DND-41 (cell line): ENCODE measurements at regions not wholly inside any gene's neighbourhood (a gene's known extent, or its start where the extent isn't known, plus 50 kb on each side); places are given as distances from the start of the nearest gene placed in this dataset.

ENCODE experiments used
- ATAC-seq: fragments of 200-7000 bp; cut with Tn5 transposase; 3 replicates; pipeline ENCODE4 v1.9.1; 2021; ENCODE audit warnings: low read depth; ENCODE audit not compliant: insufficient read depth
- DNase-seq: peaks from one replicate; pipeline ENCODE4 v3.0.0-alpha.2; 2020
- H2AFZ ChIP-seq: 2 replicates; pipeline ENCODE4 v1.6.0; 2012; ENCODE audit warnings: low read depth, low read length
- H3K27ac ChIP-seq: 2 replicates; pipeline ENCODE4 v1.5.1; 2012; ENCODE audit warnings: low read length, inconsistent platforms
- H3K27me3 ChIP-seq: fragments of 200-600 bp; sonication (generic); 2 replicates; pipeline ENCODE4 v1.6.0; 2012; ENCODE audit warnings: low read length, mild to moderate bottlenecking, inconsistent platforms; ENCODE audit not compliant: insufficient read depth, poor library complexity
- H3K36me3 ChIP-seq: 2 replicates; pipeline ENCODE4 v1.5.1; 2012; ENCODE audit warnings: low read length, inconsistent platforms; ENCODE audit not compliant: insufficient read depth
- H3K4me1 ChIP-seq: 2 replicates; pipeline ENCODE4 v1.5.1; 2012; ENCODE audit warnings: mild to moderate bottlenecking, low read length; ENCODE audit not compliant: insufficient read depth
- H3K4me2 ChIP-seq: 2 replicates; pipeline ENCODE4 v1.6.0; 2012; ENCODE audit warnings: mild to moderate bottlenecking, moderate library complexity, low read length, inconsistent platforms; ENCODE audit not compliant: insufficient read depth
- H3K4me3 ChIP-seq, 2 experiments: fragments of 200-600 bp in 1 of 2; shearing (Covaris generic) in 1 of 2; 2 replicates each; pipeline ENCODE4 v1.5.1; 2012 to 2016; ENCODE audit warnings: inconsistent platforms in 2 of 2, low read length in 2 of 2, mild to moderate bottlenecking in 2 of 2, low read depth in 1 of 2, moderate library complexity in 1 of 2
- H3K79me2 ChIP-seq: 2 replicates; pipeline ENCODE4 v1.6.0; 2012; ENCODE audit warnings: low read length, inconsistent platforms; ENCODE audit not compliant: insufficient read depth
- H3K9ac ChIP-seq: 2 replicates; pipeline ENCODE4 v1.6.0; 2012; ENCODE audit warnings: low read depth, mild to moderate bottlenecking, inconsistent platforms, low read length, moderate library complexity
- H3K9me3 ChIP-seq: 2 replicates; pipeline ENCODE4 v1.5.1; 2012; ENCODE audit warnings: low read length, moderate library complexity, mild to moderate bottlenecking, inconsistent platforms; ENCODE audit not compliant: insufficient read depth, severe bottlenecking
- H4K20me1 ChIP-seq: 2 replicates; pipeline ENCODE4 v1.6.0; 2012; ENCODE audit warnings: low read length; ENCODE audit not compliant: insufficient read depth
- CTCF ChIP-seq: IDR thresholded peaks from 2 replicates; pipeline ENCODE4 v1.5.1; 2012; ENCODE audit warnings: borderline replicate concordance, low read length, moderate library complexity, mild to moderate bottlenecking; ENCODE audit not compliant: poor library complexity, severe bottlenecking; ENCODE audit errors: extremely low read depth
- EZH2 ChIP-seq: IDR thresholded peaks from 3 replicates; pipeline ENCODE4 v1.6.1; 2012; ENCODE audit warnings: borderline replicate concordance, low read depth, mild to moderate bottlenecking, moderate library complexity, low read length, inconsistent platforms; ENCODE audit not compliant: severe bottlenecking

- TF ChIP-seq CTCF, result no peak
- TF ChIP-seq EZH2, result no peak
Observed at GRCh38 chr2:751474-751873, 74.3 kb upstream of the TMEM18 start.

GRCh38 chr2:750628-751027 is 73.4 kb upstream of the TMEM18 start:
- no peaks in the 10 kb centered on the region for H3K9me3 ChIP-seq
- no peak for TF ChIP-seq CTCF
- TF ChIP-seq EZH2, result no peak
- peaks cover 7% of the 10 kb centered on the region for H3K4me1 ChIP-seq
- ATAC-seq (no peak), DNase-seq (no peak)
- H3K79me2 ChIP-seq, result no peaks in the 10 kb centered on the region
- H3K36me3 ChIP-seq, result no peaks in the 10 kb centered on the region
- no peak overlapping the region for H3K4me3 ChIP-seq
- no peak overlapping the region for H3K4me2 ChIP-seq
- H4K20me1 ChIP-seq, result no peaks in the 10 kb centered on the region
- no peaks in the 10 kb centered on the region for H3K27me3 ChIP-seq
- H3K9ac ChIP-seq, result no peak overlapping the region
- no peak overlapping the region for H2AFZ ChIP-seq
- H3K27ac ChIP-seq, result no peak overlapping the region

More at GRCh38 chr2:751474-751873, 74.3 kb upstream of the TMEM18 start:
- Histone ChIP-seq H3K27ac (no peak overlapping the region), H3K4me1 (peaks cover 11% of the 10 kb centered on the region), H3K79me2 (no peaks in the 10 kb centered on the region), H3K36me3 (no peaks in the 10 kb centered on the region), H3K4me2 (no peak overlapping the region), H4K20me1 (no peaks in the 10 kb centered on the region), H3K4me3 (no peak overlapping the region), H3K9ac (no peak overlapping the region), H3K27me3 (no peaks in the 10 kb centered on the region), H3K9me3 (no peaks in the 10 kb centered on the region), H2AFZ (no peak overlapping the region)
- no peak for ATAC-seq
- no peak for DNase-seq

- Histone ChIP-seq H3K79me2 (no peaks in the 10 kb centered on the region), H3K36me3 (no peaks in the 10 kb centered on the region), H3K4me1 (no peaks in the 10 kb centered on the region; the same call in 1 of the 2 replicates), H4K20me1 (no peaks in the 10 kb centered on the region), H3K27me3 (no peaks in the 10 kb centered on the region), H3K27ac (no peak overlapping the region), H3K4me3 (no peak overlapping the region), H3K9ac (no peak overlapping the region), H2AFZ (no peak overlapping the region), H3K4me2 (no peak overlapping the region), H3K9me3 (no peaks in the 10 kb centered on the region)
- TF ChIP-seq CTCF (no peak), EZH2 (no peak)
- DNase-seq (no peak), ATAC-seq (no peak)
Observed at GRCh38 chr2:747762-748351, 70.7 kb upstream of the TMEM18 start.

GRCh38 chr2:746697-747096 is 69.5 kb upstream of the TMEM18 start:
- no peaks in the 10 kb centered on the region for H3K36me3 ChIP-seq
- no peaks in the 10 kb centered on the region for H4K20me1 ChIP-seq
- H3K27ac ChIP-seq, result no peak overlapping the region
- no peaks in the 10 kb centered on the region for H3K27me3 ChIP-seq
- no peak overlapping the region for H3K4me3 ChIP-seq
- H3K4me1 ChIP-seq, result peaks cover 1% of the 10 kb centered on the region; the same call in 1 of the 2 replicates
- DNase-seq (no peak), ATAC-seq (no peak)
- no peaks in the 10 kb centered on the region for H3K9me3 ChIP-seq
- H2AFZ ChIP-seq, result no peak overlapping the region
- H3K79me2 ChIP-seq, result no peaks in the 10 kb centered on the region
- H3K9ac ChIP-seq, result no peak overlapping the region
- TF ChIP-seq EZH2 (no peak), CTCF (no peak)
- H3K4me2 ChIP-seq, result no peak overlapping the region
